ENCODE measurements at regions not wholly inside any gene's neighbourhood (a gene's known extent, or its start where the extent isn't known, plus 50 kb on each side); places are given as distances from the start of the nearest gene placed in this dataset.

DNA sequence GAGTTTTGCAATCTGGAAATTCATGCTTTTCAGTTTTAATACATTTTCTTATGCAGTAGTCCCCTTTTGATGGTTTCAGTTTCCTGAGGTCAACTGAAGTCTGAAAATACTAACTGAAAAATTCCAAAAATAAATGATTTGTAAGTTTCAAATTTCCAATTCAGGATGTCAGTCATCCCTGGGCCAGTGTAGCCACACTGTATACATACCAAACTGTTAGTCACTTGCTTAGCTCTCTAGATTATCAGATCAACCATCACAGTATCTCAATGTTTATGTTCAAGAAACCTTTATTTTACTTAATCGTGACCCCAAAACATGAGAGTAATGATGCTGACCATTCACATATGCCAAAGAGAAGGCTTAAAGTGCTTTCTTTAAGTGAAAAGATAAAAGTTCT, 715.5 kb downstream of the GBE1 start:
- DNase-seq (ENCODE audit: low read depth), result no peak

GRCh38 chr3:81045246-81045645, 716.2 kb downstream of the GBE1 start:
- no peak for DNase-seq (ENCODE audit: low read depth)

DNA sequence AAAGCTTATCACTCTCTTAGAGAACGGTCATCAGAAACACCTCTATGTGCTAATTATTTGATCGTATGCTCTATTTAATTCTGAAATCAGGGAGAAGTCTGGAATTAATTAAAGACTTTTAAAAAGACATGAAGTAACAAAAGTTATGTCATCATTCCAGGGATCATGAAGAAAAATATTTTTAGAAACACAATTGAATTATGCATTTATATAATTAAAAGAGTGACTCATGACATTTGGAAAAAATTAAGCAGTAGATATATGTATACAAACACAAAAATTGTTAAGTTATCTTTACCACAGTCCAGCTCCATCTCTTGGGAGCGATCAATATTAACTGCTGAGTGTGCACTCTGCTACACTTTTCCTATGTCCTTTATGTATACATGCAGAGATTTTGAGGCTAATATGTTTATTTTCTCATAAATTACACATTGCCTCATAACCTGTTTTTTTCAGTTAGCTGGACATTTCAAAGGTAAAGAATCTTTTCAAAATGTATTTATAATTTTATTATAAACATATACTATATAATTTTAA, 717.7 kb downstream of the GBE1 start:
- DNase-seq (ENCODE audit: low read depth), result no peak

DNA sequence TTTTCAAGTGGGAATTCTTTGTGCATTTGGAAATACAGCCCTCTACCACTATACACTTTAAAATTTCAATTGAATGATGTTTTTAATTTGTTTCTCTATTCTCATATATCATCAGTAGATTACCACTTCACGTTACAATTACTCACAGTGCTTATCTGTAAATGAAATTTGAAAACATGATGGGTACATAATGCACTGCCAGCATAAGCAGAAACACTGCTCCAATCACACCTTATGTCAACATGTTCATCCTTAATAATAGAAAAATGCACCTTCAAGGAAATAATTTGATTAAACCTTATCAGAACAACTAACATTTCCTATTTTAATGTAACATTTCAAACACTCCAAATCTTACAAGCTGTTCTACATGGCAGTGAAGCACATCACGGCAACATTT, 718.4 kb downstream of the GBE1 start:
- no peak for DNase-seq (ENCODE audit: low read depth)

GRCh38 chr3:81041331-81041730, 720.1 kb downstream of the GBE1 start:
- DNase-seq (ENCODE audit: low read depth), result no peak

DNA sequence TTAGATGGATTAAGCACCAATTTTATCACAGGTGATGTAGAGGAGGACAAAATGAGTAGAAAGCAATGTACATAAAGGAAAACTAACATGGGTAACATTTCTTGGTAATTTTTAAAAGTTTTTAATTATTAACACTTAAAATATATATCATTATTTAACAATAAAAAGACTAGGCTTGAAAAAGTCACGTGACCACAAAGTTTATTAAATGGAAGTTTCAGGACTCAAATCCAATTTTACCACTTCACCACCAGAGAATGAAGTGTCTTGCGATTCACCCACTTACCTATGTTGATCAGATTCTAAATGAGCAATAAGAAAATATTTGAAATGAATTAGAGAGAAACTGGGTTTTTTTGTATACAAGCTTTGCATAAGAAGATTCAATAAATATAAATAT, 721.3 kb downstream of the GBE1 start:
- no peak for DNase-seq (ENCODE audit: low read depth)

GRCh38 chr3:81033684-81034083, 727.8 kb downstream of the GBE1 start:
- DNase-seq (ENCODE audit: low read depth), result no peak

DNA sequence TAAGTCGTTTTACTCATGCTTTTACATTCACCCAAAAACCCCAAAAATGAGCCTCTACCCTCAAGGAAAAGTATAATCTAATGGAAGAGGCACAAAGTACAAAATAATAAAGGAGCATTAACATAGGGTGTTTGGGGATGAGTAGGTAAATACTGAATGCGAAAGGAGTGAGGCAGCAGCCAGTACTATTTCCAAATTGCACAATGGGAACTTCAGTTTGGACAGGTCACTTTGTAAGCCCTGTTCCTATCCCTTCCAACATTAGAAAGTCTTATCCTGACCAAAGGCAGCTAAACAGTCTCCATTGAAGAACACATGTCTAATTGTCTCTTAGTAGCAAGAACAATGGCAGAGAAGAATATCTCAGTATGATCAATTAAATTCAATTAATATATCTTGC, 728.3 kb downstream of the GBE1 start:
- DNase-seq (ENCODE audit: low read depth), result no peak

- DNase-seq (ENCODE audit: low read depth), result no peak
Observed at GRCh38 chr3:81029861-81030260, 731.6 kb downstream of the GBE1 start.

DNA sequence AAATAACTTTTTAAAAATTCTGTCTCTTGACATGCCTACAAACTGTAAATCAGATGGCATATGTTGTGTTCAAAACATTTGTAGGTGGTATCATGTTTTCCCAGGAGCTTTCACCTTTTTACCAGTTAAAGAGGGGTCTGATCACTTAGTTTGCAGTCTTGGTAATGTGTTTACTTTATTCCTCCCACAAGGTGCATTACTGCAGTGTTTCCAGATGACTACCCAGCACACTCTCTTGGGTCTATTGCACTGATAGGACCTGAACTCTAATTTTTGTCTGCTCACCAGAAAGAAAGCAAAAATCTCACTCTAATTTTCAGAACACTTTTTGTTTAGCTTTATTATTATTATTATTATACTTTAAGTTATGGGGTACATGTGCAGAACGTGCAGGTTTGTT, 734.1 kb downstream of the GBE1 start:
- DNase-seq (ENCODE audit: low read depth), result no peak

GRCh38 chr3:81024560-81024959, 736.9 kb downstream of the GBE1 start:
- DNase-seq (ENCODE audit: low read depth), result no peak

GRCh38 chr3:81022339-81022738, 739.1 kb downstream of the GBE1 start:
- DNase-seq (ENCODE audit: low read depth), result no peak

DNA sequence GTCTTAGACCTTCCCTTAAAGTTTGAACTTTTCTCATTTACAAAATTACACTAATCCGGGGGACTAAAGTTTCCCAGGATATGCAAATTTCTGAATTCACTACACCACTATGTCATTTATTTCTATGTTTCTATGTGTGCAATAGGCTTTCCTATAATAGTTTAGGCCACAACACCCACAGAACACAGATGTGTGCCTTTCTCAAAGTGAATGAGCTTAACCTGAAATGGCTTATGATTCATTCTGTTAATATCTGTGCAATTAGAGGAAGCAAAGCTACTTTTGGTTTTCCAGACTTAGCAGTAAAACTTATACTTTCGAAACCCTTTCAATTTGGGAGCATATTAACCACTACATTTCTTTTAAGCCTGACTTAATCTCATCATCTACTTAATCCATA, 748.1 kb downstream of the GBE1 start:
- no peak for DNase-seq (ENCODE audit: low read depth)

DNA sequence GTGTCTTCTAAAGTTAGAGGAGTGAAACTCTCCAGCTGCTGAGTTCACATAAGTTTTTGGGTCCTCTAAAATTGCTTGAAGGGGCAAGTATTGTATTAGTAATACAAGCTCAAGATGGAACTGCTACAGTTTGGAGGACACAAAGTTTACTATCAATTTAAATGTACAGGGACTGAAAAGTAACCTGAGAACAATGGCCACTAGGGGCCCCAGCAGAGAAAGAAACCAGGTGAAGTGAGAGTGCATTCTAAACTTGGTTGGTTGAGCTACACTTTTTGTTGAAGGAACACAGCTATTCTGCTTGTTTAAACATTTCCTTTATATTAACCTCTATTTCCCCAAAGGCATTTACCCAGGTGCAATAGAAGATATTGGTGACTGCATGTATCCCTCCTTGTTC, 755.5 kb downstream of the GBE1 start:
- DNase-seq (ENCODE audit: low read depth), result no peak

- DNase-seq (ENCODE audit: low read depth), result no peak
Observed at GRCh38 chr3:81003817-81004216, 757.6 kb downstream of the GBE1 start.

DNA sequence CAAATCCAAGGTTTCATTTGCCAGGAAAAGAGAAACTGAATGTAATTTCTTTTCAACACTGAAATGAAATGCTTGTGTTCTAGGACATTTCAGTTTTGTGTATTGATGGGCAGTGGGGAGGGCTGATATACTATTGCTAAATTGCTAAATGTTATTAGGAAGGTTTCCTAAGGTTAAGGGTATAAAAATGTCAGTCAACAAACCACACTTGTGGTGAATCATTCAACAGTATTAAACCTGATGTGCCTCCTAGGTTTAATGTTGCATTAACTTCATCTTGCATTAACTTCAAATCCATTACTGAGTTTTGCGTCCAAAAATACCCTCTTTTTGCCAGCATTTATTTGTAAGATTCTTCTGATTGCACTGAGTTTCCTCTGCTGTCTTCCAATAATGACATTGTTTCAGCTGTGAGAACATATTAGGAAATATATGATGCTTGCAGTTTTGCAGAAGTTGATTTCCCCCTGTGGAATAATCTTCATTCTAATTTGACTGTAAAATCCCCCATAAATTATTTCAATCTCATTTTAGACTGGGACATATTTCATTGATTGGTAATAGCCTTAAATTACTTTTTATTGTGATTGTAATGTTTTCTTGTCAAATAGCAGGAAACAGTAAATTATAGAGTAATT, 758.3 kb downstream of the GBE1 start:
- no peak for DNase-seq (ENCODE audit: low read depth)

DNA sequence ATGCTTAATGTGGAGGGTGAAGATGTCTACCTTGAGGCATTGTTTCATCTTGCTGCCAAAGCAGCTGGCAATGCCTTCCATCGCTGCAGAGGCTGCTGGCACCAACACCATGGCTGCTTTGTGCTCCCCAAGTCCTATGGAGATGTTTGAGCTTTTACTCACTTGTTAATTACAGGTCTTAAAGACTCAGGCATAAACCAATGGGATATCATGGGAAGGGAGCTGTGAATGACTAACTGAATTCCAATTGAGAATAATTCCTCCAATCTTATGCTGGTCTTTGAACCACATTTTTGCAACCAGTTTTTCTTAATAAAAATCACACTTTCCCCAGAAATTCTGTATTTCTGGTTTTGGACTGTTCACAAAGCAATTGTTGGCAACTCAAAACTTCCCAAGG, 762.0 kb downstream of the GBE1 start:
- no peak for DNase-seq (ENCODE audit: low read depth)

- DNase-seq (ENCODE audit: low read depth), result no peak
Observed at GRCh38 chr3:80998022-80998421, 763.4 kb downstream of the GBE1 start.

- no peak for DNase-seq (ENCODE audit: low read depth)
Observed at GRCh38 chr3:80997622-80998021, 763.8 kb downstream of the GBE1 start.

DNA sequence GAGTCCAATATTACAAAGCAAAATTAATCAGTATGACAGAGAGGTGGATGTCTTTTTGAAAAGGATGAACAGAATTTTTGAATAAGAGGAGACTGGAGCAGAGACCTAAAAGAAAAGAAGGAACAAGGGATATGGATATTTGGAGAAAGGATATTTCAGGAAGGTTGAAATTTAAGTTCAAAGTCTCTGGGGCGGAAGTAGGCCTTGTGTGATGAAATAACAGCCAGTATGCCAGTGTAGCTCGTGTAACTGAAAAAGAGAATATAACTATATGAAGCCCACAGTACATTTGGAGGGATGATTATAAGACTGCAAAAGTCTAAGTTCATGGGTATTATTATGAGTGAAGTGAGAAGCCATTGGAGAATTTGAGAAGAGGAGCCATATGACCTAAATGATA, 766.7 kb downstream of the GBE1 start:
- DNase-seq (ENCODE audit: low read depth), result no peak

- no peak for DNase-seq (ENCODE audit: low read depth)
Observed at GRCh38 chr3:80994085-80994665, 767.3 kb downstream of the GBE1 start.

- DNase-seq (ENCODE audit: low read depth), result no peak
Observed at GRCh38 chr3:80993241-80993945, 768.1 kb downstream of the GBE1 start.

DNA sequence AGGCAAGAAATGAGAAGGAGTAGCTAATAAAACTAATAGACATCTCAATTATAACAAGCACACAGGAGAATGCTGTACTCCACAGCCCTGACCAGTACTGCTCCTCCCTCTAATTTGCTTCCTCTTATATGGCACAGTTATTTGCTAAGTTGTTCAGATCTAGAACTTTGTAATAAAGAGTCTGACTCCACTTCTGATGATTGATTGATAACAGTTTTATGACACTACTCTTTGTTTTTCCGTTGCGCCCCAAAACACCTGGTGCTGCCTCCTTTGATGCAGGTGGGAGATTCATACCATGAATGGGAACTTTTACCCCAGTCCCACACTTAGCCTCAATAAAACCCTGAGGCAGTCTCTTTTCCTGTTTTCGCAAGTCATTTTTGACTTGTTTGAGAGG, 777.7 kb downstream of the GBE1 start:
- DNase-seq (ENCODE audit: low read depth), result no peak

All from fibroblast of gingiva (primary cell).